Stimulated activated effector memory CD8-positive, alpha-beta T cell treated with anti-CD3 and anti-CD28 coated beads, Interleukin-12 subunit alpha, Interleukin-12 subunit beta, amount 100 ng/mL, for 72 hours (primary cell): ENCODE measurements at regions not wholly inside any gene's neighbourhood (a gene's known extent, or its start where the extent isn't known, plus 50 kb on each side); places are given as distances from the start of the nearest gene placed in this dataset.
"Not testable (repeated sequence)": the region's sequence is repeated elsewhere in the genome, so short reads cannot be mapped to it uniquely, and the experiment has no call there.

Experiments used
- ATAC-seq: fragments of 150-1000 bp; cut with Tn5 transposase; 2 replicates; pipeline ENCODE4 v1.10.0; 2021
- DNase-seq, 2 donors: peaks; one replicate each; pipeline ENCODE4 v3.0.0; 2021 to 2022; ENCODE audit warnings: low spot score in 2 of 2
- H3K27ac Mint-ChIP-seq: one replicate; pipeline ENCODE4 v1.8.0; 2022; ENCODE audit warnings: mild to moderate bottlenecking, mixed read lengths
- H3K36me3 Mint-ChIP-seq: one replicate; pipeline ENCODE4 v1.8.0; 2022; ENCODE audit warnings: mild to moderate bottlenecking, mixed read lengths
- H3K4me1 Mint-ChIP-seq: one replicate; pipeline ENCODE4 v1.8.0; 2022; ENCODE audit warnings: mixed read lengths
- H3K4me3 Mint-ChIP-seq: one replicate; pipeline ENCODE4 v1.8.0; 2022; ENCODE audit warnings: mild to moderate bottlenecking, mixed read lengths
- H3K9me3 Mint-ChIP-seq: one replicate; pipeline ENCODE4 v1.8.0; 2022; ENCODE audit warnings: mixed read lengths

- Mint-ChIP-seq H3K4me3 (no peak overlapping the region), H3K36me3 (no peaks in the 10 kb centered on the region), H3K9me3 (peaks cover 9% of the 10 kb centered on the region), H3K4me1 (no peaks in the 10 kb centered on the region), H3K27ac (no peak overlapping the region)
- DNase-seq (no peak), ATAC-seq (no peak)
Observed at GRCh38 chr14:53444677-53445312, 291.7 kb upstream of the DDHD1 start.

DNA sequence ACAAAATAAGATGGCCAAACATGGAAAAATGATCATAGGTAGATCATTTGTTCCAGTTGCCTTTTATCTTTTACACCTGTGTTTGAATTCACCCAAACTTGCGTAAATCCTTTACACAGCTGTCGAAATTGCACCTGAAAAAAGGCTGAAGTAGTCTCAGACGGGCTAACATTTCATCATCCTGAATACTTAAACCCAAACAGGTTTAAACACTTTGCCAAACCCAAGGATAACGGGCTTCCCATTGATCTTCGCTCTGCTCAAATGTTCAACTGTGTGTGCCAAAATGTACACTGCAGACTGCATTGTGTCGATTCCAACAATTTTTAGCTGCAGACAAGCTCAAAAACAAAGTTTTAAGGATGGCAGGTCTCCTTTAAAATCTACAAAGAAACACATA is 288.7 kb upstream of the DDHD1 start:
- Mint-ChIP-seq H3K4me3 (no peak overlapping the region), H3K4me1 (no peaks in the 10 kb centered on the region), H3K9me3 (peaks cover 11% of the 10 kb centered on the region), H3K27ac (no peak overlapping the region), H3K36me3 (no peaks in the 10 kb centered on the region)
- ATAC-seq: no peak
- DNase-seq: no peak

DNA sequence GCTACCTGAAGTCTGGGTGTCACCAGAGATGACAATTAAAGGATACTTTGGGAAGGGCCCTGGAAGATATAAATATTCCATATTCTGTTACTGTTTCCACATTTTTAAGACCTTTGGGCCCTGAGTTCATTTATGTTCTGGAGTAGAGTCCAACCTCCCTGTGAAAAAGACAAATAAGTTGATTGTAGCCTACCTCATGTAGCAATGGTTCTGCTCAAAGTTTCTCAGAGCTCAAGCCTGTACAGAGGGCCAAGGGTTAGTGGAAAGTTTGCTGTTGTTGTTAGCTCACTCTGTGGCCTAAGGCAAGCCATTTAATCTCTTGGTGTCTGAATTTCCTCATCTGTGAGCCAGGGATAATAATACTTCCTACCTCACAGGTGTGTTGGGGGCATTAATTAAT is 284.7 kb upstream of the DDHD1 start:
- DNase-seq (no peak), ATAC-seq (no peak)
- H3K9me3 Mint-ChIP-seq: peaks cover 9% of the 10 kb centered on the region
- no peak overlapping the region for H3K27ac Mint-ChIP-seq
- H3K4me3 Mint-ChIP-seq: no peak overlapping the region
- H3K36me3 Mint-ChIP-seq: no peaks in the 10 kb centered on the region
- no peaks in the 10 kb centered on the region for H3K4me1 Mint-ChIP-seq

DNA sequence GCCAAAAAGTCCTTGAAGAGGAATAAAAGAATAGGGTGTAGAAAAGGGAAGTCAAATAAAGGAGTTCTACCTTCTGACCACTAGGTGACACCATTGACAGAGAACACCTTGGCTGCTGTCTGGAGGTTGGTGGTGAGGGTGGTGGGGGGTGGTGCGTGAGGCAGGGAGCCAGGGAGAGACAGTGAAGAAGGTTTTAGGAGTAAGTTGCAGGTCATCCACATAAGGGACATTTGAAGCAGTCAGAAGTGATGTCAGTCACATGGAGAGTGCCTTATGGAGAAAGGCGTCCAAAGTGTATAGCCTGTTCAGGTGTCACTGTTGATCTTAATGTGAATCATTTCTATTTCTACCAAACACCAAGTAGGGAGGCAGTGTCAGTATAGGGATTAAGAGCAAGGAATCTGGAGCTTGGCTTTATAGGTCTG is 279.3 kb upstream of the DDHD1 start:
- DNase-seq (no peak), ATAC-seq (no peak)
- peaks cover 6% of the 10 kb centered on the region for H3K9me3 Mint-ChIP-seq
- H3K36me3 Mint-ChIP-seq: no peaks in the 10 kb centered on the region
- H3K4me1 Mint-ChIP-seq: no peaks in the 10 kb centered on the region
- no peak overlapping the region for H3K27ac Mint-ChIP-seq
- no peak overlapping the region for H3K4me3 Mint-ChIP-seq

GRCh38 chr14:53430870-53431269 is 277.7 kb upstream of the DDHD1 start:
- Mint-ChIP-seq H3K4me1 (no peaks in the 10 kb centered on the region), H3K36me3 (no peaks in the 10 kb centered on the region), H3K4me3 (no peak overlapping the region), H3K27ac (no peak overlapping the region), H3K9me3 (peaks cover 14% of the 10 kb centered on the region)
- ATAC-seq: no peak
- DNase-seq: no peak

DNA sequence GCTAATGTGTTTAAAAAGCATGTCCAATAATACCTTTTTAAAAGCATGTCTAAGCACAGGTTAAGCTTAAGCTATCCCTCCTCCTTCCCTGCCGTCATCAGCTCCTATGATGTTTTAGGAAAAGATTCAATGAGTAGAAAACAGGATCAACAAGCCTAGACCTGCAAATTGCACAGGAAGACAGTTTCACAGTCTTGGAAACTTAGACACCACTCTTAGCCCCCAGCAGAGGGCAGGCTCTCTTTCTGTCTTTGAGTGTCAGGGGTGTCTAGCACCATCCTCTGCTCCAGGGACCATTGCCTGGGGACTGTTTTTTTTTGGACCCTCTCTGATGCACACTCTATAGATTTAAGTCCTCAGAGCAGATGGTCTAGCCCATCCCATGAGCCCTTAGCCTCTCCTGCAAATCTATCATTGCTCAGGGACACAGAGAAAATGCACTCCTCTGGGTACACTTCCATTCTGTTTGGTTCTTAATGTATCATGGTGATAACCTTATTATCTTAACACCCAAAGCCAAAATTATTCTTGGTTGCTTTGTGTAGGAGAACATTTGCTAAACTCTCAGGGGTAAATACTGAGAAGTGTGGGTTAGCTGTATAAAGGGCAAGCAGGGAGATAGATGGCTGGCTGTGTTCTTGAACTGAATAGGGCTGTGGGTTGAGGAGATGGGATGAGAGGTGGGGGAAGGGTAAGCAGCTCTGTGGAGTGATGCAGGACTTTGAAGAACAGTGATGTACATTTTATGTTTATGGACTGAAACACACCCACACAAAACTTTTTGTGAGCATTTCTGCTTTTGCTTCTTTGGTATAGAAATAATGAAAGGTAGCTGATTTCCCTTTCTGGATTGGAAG is 259.9 kb upstream of the DDHD1 start:
- Mint-ChIP-seq H3K27ac (no peak overlapping the region), H3K36me3 (no peaks in the 10 kb centered on the region), H3K9me3 (peaks cover 19% of the 10 kb centered on the region), H3K4me1 (no peaks in the 10 kb centered on the region), H3K4me3 (no peak overlapping the region)
- ATAC-seq (peak; percentile 44), DNase-seq (no peak)

- Mint-ChIP-seq H3K36me3 (no peaks in the 10 kb centered on the region), H3K27ac (no peak overlapping the region), H3K4me3 (no peak overlapping the region), H3K4me1 (no peaks in the 10 kb centered on the region), H3K9me3 (peaks cover 8% of the 10 kb centered on the region)
- DNase-seq (no peak), ATAC-seq (no peak)
Observed at GRCh38 chr14:53411125-53411524, 258.0 kb upstream of the DDHD1 start.

DNA sequence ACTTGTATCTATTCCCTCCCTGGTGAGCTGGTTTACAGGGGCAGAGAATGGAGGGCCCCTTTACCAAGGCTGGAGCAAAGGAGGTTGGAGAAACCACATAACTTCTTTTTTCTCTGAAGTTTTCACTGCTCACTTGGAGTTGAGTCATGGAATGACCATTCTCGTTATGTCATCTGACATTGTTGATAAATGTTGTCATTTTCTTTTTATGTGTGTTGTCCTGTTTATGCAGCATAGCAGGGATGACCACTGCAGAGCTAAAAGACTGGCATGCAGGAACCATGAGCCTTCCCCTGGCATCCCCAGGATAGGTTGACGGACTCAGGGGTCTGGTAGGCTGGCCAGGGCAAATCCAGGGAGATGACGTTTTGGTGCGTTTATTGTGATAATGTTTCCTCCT is 256.8 kb upstream of the DDHD1 start:
- H3K4me3 Mint-ChIP-seq: no peak overlapping the region
- DNase-seq (no peak), ATAC-seq (no peak)
- no peaks in the 10 kb centered on the region for H3K4me1 Mint-ChIP-seq
- no peaks in the 10 kb centered on the region for H3K36me3 Mint-ChIP-seq
- no peak overlapping the region for H3K27ac Mint-ChIP-seq
- peaks cover 4% of the 10 kb centered on the region for H3K9me3 Mint-ChIP-seq

- no peak for ATAC-seq
- H3K4me1 Mint-ChIP-seq: no peaks in the 10 kb centered on the region
- H3K27ac Mint-ChIP-seq: no peak overlapping the region
- no peak for DNase-seq
- H3K36me3 Mint-ChIP-seq: no peaks in the 10 kb centered on the region
- no peak overlapping the region for H3K4me3 Mint-ChIP-seq
- peaks cover 4% of the 10 kb centered on the region for H3K9me3 Mint-ChIP-seq
Observed at GRCh38 chr14:53409289-53409688, 256.2 kb upstream of the DDHD1 start.

DNA sequence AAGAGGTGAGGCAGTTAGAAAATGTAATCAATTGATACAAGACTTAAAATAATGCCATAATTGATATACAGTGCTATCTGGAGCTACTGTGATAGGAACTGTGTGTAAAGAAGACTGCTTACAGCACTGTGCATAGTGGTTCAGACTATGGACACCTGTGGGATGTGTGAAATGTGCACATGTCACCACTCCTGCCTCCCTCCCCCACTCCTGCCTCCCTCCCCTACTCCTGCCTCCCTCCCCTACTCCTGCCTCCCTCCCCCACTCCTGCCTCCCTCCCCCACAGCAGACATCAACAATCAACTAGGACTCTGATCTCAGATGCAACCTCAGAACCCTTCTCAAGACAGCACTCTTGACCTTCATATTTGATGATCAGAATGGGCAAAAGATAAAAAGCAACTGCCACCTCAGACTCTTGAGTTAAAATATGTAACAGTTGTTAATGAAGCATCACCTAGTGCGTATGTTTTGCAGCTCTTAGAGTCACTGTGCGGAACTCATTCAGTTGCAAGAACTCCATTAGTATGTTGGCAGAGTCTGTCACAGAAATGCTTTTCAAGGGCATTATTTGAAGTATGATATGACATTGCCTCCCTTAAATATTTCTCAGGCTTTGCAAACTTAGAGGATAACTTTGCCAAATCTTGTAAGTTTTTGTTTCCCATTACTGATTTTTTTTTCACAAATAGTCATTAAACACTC is 255.2 kb upstream of the DDHD1 start:
- Mint-ChIP-seq H3K36me3 (no peaks in the 10 kb centered on the region), H3K4me3 (no peak overlapping the region), H3K9me3 (peaks cover 4% of the 10 kb centered on the region), H3K4me1 (no peaks in the 10 kb centered on the region), H3K27ac (no peak overlapping the region)
- no peak for DNase-seq
- no peak for ATAC-seq

GRCh38 chr14:53406519-53406918 is 253.4 kb upstream of the DDHD1 start:
- Mint-ChIP-seq H3K4me1 (no peaks in the 10 kb centered on the region), H3K36me3 (no peaks in the 10 kb centered on the region), H3K27ac (no peak overlapping the region), H3K9me3 (peaks cover 1% of the 10 kb centered on the region), H3K4me3 (no peak overlapping the region)
- ATAC-seq (no peak), DNase-seq (no peak)

DNA sequence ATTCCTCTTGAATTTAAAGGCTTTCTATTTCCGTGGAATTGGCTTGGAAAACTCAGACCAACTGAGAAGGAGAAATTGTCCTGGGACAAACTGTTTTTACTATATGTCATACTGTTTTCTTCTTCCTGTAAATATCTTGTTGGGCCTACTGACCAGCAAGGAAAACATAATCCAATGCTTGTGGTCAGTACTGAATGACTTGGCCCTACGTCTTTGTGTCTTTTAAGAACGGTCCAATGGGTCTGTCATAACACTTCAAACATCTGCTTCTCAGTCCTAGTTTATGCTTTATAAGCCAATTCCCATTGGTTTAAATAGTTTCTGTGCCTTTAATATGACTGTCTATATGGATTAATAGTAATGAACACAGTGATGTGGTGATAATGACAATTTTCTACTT is 248.5 kb upstream of the DDHD1 start:
- H3K27ac Mint-ChIP-seq: no peak overlapping the region
- DNase-seq (no peak), ATAC-seq (no peak)
- no peak overlapping the region for H3K4me3 Mint-ChIP-seq
- no peaks in the 10 kb centered on the region for H3K4me1 Mint-ChIP-seq
- H3K9me3 Mint-ChIP-seq: peaks cover 4% of the 10 kb centered on the region
- no peaks in the 10 kb centered on the region for H3K36me3 Mint-ChIP-seq

GRCh38 chr14:53399057-53399456 is 245.9 kb upstream of the DDHD1 start:
- no peak for ATAC-seq
- H3K4me3 Mint-ChIP-seq: no peak overlapping the region
- H3K27ac Mint-ChIP-seq: no peak overlapping the region
- no peak for DNase-seq
- no peaks in the 10 kb centered on the region for H3K4me1 Mint-ChIP-seq
- peaks cover 14% of the 10 kb centered on the region for H3K9me3 Mint-ChIP-seq
- H3K36me3 Mint-ChIP-seq: no peaks in the 10 kb centered on the region

DNA sequence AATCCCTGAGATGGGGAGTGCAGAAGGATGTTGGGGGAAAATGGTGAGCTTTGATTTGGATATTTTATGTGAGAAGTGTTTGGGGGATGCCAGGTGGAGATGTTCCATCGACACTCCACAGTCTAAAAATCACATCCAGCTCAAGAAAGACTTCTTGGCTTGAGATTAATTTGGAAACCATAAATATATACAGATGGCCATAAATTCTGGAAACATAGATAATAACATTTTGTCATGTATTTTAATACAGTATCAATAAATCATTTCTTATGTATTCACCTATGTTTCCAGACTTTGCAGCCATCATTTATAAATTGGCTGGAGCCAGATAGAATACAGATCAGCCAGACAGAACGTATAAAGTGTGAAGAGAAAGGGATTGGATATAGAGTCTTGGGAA is 245.5 kb upstream of the DDHD1 start:
- Mint-ChIP-seq H3K9me3 (peaks cover 15% of the 10 kb centered on the region), H3K4me1 (no peaks in the 10 kb centered on the region), H3K36me3 (no peaks in the 10 kb centered on the region), H3K4me3 (no peak overlapping the region), H3K27ac (no peak overlapping the region)
- ATAC-seq (no peak), DNase-seq (no peak)

- ATAC-seq, H3K4me1 Mint-ChIP-seq, H3K4me3 Mint-ChIP-seq, H3K36me3 Mint-ChIP-seq, DNase-seq, H3K27ac Mint-ChIP-seq: not testable (repeated sequence)
- H3K9me3 Mint-ChIP-seq: peaks cover 15% of the 10 kb centered on the region
Observed at GRCh38 chr14:53395267-53395666, 242.1 kb upstream of the DDHD1 start.
